OCI-M2 (cell line): ENCODE measurements at regions not wholly inside any gene's neighbourhood (a gene's known extent, or its start where the extent isn't known, plus 50 kb on each side); places are given as distances from the start of the nearest gene placed in this dataset.
"Not testable (repeated sequence)": the region's sequence is repeated elsewhere in the genome, so short reads cannot be mapped to it uniquely, and the experiment has no call there.

Experiments
- DNase-seq: peaks from one replicate; lab custom pipeline; 2025; ENCODE audit not compliant: unreplicated experiment; lab: John Stamatoyannopoulos, UW

- DNase-seq = no peak
Measured at GRCh38 chr13:99792079-99792921, 179.3 kb downstream of the ZIC5 start.

- DNase-seq = no peak
Measured at GRCh38 chr13:99782669-99783068, 188.9 kb downstream of the ZIC5 start.

- no peak for DNase-seq
Measured at GRCh38 chr13:99778500-99778899, 193.1 kb downstream of the ZIC5 start.

- no peak for DNase-seq
Measured at GRCh38 chr13:99777873-99778272, 193.7 kb downstream of the ZIC5 start.

GRCh38 chr13:99774644-99775043, 196.9 kb downstream of the ZIC5 start:
- no peak for DNase-seq

- no peak for DNase-seq
Measured at GRCh38 chr13:99768986-99769385, 202.6 kb downstream of the ZIC5 start.

GRCh38 chr13:99766641-99767045, 204.9 kb downstream of the ZIC5 start:
- no peak for DNase-seq

- no peak for DNase-seq
Measured at GRCh38 chr13:99765869-99766268, 205.7 kb downstream of the ZIC5 start.

- DNase-seq = no peak
Measured at GRCh38 chr13:99760456-99760855, 211.1 kb downstream of the ZIC5 start.

- DNase-seq = no peak
Measured at GRCh38 chr13:99759163-99759552, 212.4 kb downstream of the ZIC5 start.

GRCh38 chr13:99758460-99759162, 213.0 kb downstream of the ZIC5 start:
- no peak for DNase-seq

GRCh38 chr13:99757756-99758459, 213.7 kb downstream of the ZIC5 start:
- DNase-seq = no peak

GRCh38 chr13:99756281-99756680, 215.3 kb downstream of the ZIC5 start:
- no peak for DNase-seq

- not testable (repeated sequence) for DNase-seq
Measured at GRCh38 chr13:99754750-99755149, 216.8 kb downstream of the ZIC5 start.

- no peak for DNase-seq
Measured at GRCh38 chr13:99752373-99752772, 219.2 kb downstream of the ZIC5 start.

- no peak for DNase-seq
Measured at GRCh38 chr13:99751517-99752199, 219.9 kb downstream of the ZIC5 start.

- no peak for DNase-seq
Measured at GRCh38 chr13:99750951-99751350, 220.6 kb downstream of the ZIC5 start.

- DNase-seq = no peak
Measured at GRCh38 chr13:99749271-99750019, 222.1 kb downstream of the ZIC5 start.

GRCh38 chr13:99747403-99747710, 224.2 kb downstream of the ZIC5 start:
- DNase-seq = no peak

- no peak for DNase-seq
Measured at GRCh38 chr13:99746637-99747402, 224.7 kb downstream of the ZIC5 start.
